ENCODE measurements at regions not wholly inside any gene's neighbourhood (a gene's known extent, or its start where the extent isn't known, plus 50 kb on each side); places are given as distances from the start of the nearest gene placed in this dataset.

DNA sequence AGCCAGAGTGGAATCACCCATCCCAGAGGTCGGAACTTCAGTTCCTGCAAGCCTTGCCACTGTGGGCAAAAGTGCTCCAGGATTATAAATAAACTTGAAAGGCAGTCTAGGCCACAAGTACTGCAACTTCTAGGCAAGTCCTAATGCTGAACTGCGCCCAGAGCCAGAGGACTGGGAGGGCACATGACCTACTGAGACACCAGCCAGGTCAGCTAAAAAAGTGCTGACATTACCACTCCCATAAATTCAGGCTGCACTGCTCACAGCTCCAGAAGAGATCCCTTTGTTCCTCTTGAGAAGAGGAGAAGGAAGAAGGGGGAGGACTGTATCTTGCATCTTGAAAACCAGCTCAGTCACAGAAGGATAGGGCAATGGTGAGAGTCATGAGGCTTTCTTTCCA lies 1084.1 kb upstream of the PHF14 start:
- no peak overlapping the region for H3K27ac ChIP-seq
- peaks cover 0 to 4% of the 10 kb centered on the region in 2 donors for H3K9me3 ChIP-seq
- no peaks in the 10 kb centered on the region for H3K27me3 ChIP-seq
- DNase-seq (ENCODE audit: low spot score in 2 of 2), result no peak
- H3K4me1 ChIP-seq, result no peaks in the 10 kb centered on the region
- no peaks in the 10 kb centered on the region for H3K36me3 ChIP-seq
- intact Hi-C loops (cut with DNase I; ENCODE audit: low total_unique reads), result no loop called here
- TF ChIP-seq POLR2A (IDR thresholded peaks at IDR 0.05) (no peak), POLR2AphosphoS5 (IDR thresholded peaks at IDR 0.05) (no peak)
- TF ChIP-seq, protein P1, sequence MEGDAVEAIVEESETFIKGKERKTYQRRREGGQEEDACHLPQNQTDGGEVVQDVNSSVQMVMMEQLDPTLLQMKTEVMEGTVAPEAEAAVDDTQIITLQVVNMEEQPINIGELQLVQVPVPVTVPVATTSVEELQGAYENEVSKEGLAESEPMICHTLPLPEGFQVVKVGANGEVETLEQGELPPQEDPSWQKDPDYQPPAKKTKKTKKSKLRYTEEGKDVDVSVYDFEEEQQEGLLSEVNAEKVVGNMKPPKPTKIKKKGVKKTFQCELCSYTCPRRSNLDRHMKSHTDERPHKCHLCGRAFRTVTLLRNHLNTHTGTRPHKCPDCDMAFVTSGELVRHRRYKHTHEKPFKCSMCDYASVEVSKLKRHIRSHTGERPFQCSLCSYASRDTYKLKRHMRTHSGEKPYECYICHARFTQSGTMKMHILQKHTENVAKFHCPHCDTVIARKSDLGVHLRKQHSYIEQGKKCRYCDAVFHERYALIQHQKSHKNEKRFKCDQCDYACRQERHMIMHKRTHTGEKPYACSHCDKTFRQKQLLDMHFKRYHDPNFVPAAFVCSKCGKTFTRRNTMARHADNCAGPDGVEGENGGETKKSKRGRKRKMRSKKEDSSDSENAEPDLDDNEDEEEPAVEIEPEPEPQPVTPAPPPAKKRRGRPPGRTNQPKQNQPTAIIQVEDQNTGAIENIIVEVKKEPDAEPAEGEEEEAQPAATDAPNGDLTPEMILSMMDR (IDR thresholded peaks at IDR 0.05), result no peak
- no peak overlapping the region for H3K4me3 ChIP-seq

DNA sequence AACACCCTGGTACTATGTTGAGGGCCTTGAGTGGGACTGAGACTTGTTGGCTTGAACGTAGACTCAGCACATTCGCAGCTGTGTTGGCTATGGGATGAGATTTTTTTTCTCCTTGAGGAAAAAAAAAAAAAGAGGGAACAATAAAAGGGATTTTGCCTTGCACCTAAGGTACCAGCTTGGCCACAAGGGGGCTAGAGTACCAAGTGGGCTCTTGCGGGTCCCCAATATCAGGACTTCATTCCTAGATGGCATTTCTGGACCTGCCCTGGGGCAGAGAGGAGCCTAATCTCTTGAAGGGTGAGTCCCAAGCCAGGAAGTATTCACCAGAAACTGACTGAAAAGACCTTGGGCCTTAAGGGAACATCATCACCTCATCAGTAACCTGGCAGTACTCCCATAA lies 1083.6 kb upstream of the PHF14 start:
- intact Hi-C loops (cut with DNase I; ENCODE audit: low total_unique reads), result no loop called here
- H3K9me3 ChIP-seq, result peaks cover 0 to 5% of the 10 kb centered on the region in 2 donors

DNA sequence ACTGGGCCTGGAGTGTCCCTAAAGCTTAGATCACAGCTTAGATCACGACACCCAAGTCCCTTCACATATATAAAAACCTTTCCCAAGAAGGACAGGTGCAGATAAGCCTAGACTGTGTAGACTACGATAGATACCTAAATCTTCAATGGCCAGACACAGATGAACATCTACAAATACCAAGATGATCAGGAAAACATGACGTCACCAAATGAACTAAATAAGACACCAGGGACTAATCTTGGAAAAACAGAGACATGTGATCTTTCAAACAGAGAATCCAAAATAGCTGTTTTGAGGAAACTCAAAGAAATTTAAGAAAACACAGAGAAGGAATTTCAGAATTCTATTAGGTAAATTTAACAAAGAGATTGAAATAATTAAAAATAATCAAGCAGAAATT lies 1082.6 kb upstream of the PHF14 start:
- intact Hi-C loops (cut with DNase I; ENCODE audit: low total_unique reads), result no loop called here
- no peak for DNase-seq (ENCODE audit: low spot score in 2 of 2)
- H3K27me3 ChIP-seq, result no peaks in the 10 kb centered on the region

More for the DNA sequence above, 1083.6 kb upstream of the PHF14 start:
- Histone ChIP-seq H3K27me3 (no peaks in the 10 kb centered on the region), H3K36me3 (no peaks in the 10 kb centered on the region), H3K27ac (no peak overlapping the region), H3K4me1 (no peaks in the 10 kb centered on the region), H3K4me3 (no peak overlapping the region)
- DNase-seq (ENCODE audit: low spot score in 2 of 2), result no peak
- TF ChIP-seq POLR2AphosphoS5 (IDR thresholded peaks at IDR 0.05), result no peak
- TF ChIP-seq, protein P1 (IDR thresholded peaks at IDR 0.05), result no peak
- TF ChIP-seq POLR2A (IDR thresholded peaks at IDR 0.05), result no peak

DNA sequence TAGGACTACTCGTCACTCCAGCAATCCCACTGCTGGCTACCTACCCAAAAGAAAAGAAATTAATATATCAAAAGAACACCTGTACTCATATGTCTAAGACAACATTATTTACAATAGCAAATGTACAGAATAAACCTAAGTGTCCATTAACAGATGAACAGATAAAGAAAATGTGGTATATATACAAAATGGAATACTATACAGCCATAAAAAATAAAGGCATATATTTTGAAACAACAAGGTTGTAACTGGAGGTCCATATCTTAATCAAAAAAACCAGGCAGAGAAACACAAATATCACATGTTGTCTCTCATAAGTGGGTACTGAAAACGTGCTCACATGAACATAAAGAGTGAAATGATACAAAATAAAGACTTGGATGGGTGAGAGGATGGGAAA lies 1073.3 kb upstream of the PHF14 start:
- TF ChIP-seq, protein P1 (IDR thresholded peaks at IDR 0.05), result no peak
- TF ChIP-seq POLR2A (IDR thresholded peaks at IDR 0.05) (no peak), POLR2AphosphoS5 (IDR thresholded peaks at IDR 0.05) (no peak)
- Histone ChIP-seq H3K27me3 (no peaks in the 10 kb centered on the region), H3K27ac (no peak overlapping the region), H3K4me3 (no peak overlapping the region), H3K36me3 (no peaks in the 10 kb centered on the region), H3K4me1 (no peaks in the 10 kb centered on the region), H3K9me3 (peaks cover 3 to 8% of the 10 kb centered on the region in 2 donors)
- no peak for DNase-seq (ENCODE audit: low spot score in 2 of 2)
- intact Hi-C loops (cut with DNase I; ENCODE audit: low total_unique reads), result no loop called here

More for the DNA sequence above, 1082.6 kb upstream of the PHF14 start:
- TF ChIP-seq, protein P1 (IDR thresholded peaks at IDR 0.05), result no peak
- TF ChIP-seq POLR2A (IDR thresholded peaks at IDR 0.05), result no peak
- TF ChIP-seq POLR2AphosphoS5 (IDR thresholded peaks at IDR 0.05), result no peak
- Histone ChIP-seq H3K4me1 (no peaks in the 10 kb centered on the region), H3K27ac (no peak overlapping the region), H3K36me3 (no peaks in the 10 kb centered on the region), H3K9me3 (peaks cover 4 to 15% of the 10 kb centered on the region in 2 donors), H3K4me3 (no peak overlapping the region)

DNA sequence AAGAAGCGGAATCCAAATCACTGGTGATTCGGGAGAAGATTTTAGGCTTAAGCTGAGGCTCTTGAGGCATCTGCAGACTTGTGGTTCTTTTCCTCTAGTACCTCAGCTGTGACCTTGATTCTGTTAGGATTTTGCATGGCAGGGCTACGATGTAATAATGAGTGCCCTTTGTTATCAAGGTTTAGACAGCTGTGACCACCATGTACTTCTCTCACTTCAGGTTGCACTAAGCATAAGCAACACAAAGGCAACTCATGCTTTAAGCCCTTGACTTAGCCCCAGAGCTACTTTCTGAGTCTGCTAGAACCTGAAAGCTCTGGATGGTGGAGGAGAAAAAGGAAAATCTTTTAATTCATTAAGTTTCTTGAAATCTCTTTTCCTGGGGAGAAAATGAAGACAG lies 1052.3 kb upstream of the PHF14 start:
- intact Hi-C loops (cut with DNase I; ENCODE audit: low total_unique reads), result no loop called here
- DNase-seq (ENCODE audit: low spot score in 2 of 2), result no peak
- TF ChIP-seq POLR2AphosphoS5 (IDR thresholded peaks at IDR 0.05) (no peak), POLR2A (IDR thresholded peaks at IDR 0.05) (no peak)
- TF ChIP-seq, protein P1 (IDR thresholded peaks at IDR 0.05), result no peak
- Histone ChIP-seq H3K9me3 (peaks cover 0 to 5% of the 10 kb centered on the region in 2 donors), H3K27ac (no peak overlapping the region), H3K36me3 (no peaks in the 10 kb centered on the region), H3K27me3 (no peaks in the 10 kb centered on the region), H3K4me3 (no peak overlapping the region), H3K4me1 (no peaks in the 10 kb centered on the region)
